WTC11 (cell line): ENCODE measurements at regions not wholly inside any gene's neighbourhood (a gene's known extent, or its start where the extent isn't known, plus 50 kb on each side); places are given as distances from the start of the nearest gene placed in this dataset.

Source experiments
- ATAC-seq: fragments of 200-7000 bp; cut with Tn5 transposase; 2 replicates; pipeline ENCODE4 v1.10.0; 2021; ENCODE audit warnings: mild to moderate bottlenecking, moderate library complexity
- CTCF ChIA-PET: fragments of 300-600 bp; sonication (Branson Sonifier 250); formaldehyde crosslinking; loops from one replicate; lab custom pipeline; 2021; ENCODE audit warnings: antibody characterized with exemption; lab: Charles Lee
- POLR2A ChIA-PET: fragments of 350-600 bp; sonication (Branson Sonifier 250); formaldehyde crosslinking; loops from one replicate; lab custom pipeline; 2021; ENCODE audit warnings: antibody characterized with exemption; lab: Charles Lee
- DNase-seq: peaks from one replicate; pipeline ENCODE4 v3.0.0; 2021; ENCODE audit warnings: low spot score
- H3K27ac Mint-ChIP-seq: 2 replicates; pipeline ENCODE4 v1.8.0; 2021; ENCODE audit warnings: mixed read lengths
- H3K27me3 Mint-ChIP-seq: 2 replicates; pipeline ENCODE4 v1.8.0; 2021; ENCODE audit warnings: low read depth, mild to moderate bottlenecking, moderate library complexity, mixed read lengths
- H3K36me3 Mint-ChIP-seq: 2 replicates; pipeline ENCODE4 v1.8.0; 2021; ENCODE audit warnings: mixed read lengths
- H3K4me1 Mint-ChIP-seq: 2 replicates; pipeline ENCODE4 v1.8.0; 2022; ENCODE audit warnings: mixed read lengths
- H3K4me3 Mint-ChIP-seq: 2 replicates; pipeline ENCODE4 v1.8.0; 2021; ENCODE audit warnings: mild to moderate bottlenecking, moderate library complexity, mixed read lengths
- H3K9me3 Mint-ChIP-seq: 2 replicates; pipeline ENCODE4 v1.8.0; 2021; ENCODE audit warnings: mixed read lengths
- ATF6 ChIP-seq: sonication (generic); formaldehyde crosslinking; IDR thresholded peaks from 2 replicates; pipeline ENCODE4 v1.8.1; 2023; ENCODE audit warnings: mild to moderate bottlenecking, missing genetic modification reagents
- EMX1 ChIP-seq: fragments of 250-450 bp; sonication (Bioruptor Pico); IDR thresholded peaks from 2 replicates; pipeline ENCODE4 v1.8.0; 2021; ENCODE audit warnings: mild to moderate bottlenecking
- ESRRA ChIP-seq: sonication (generic); formaldehyde crosslinking; IDR thresholded peaks from 2 replicates; pipeline ENCODE4 v1.8.1; 2022; ENCODE audit warnings: mild to moderate bottlenecking, missing genetic modification reagents, borderline replicate concordance
- ETV6 ChIP-seq: sonication (generic); formaldehyde crosslinking; IDR thresholded peaks from 2 replicates; pipeline ENCODE4 v1.8.1; 2022; ENCODE audit warnings: mild to moderate bottlenecking, missing genetic modification reagents
- HMGXB4 ChIP-seq: sonication (generic); formaldehyde crosslinking; IDR thresholded peaks from 2 replicates; pipeline ENCODE4 v1.8.1; 2023; ENCODE audit warnings: mild to moderate bottlenecking, moderate library complexity, missing genetic modification reagents
- IRF2 ChIP-seq: sonication (generic); formaldehyde crosslinking; IDR thresholded peaks from 2 replicates; pipeline ENCODE4 v1.8.0; 2022; ENCODE audit warnings: low read depth, missing genetic modification reagents, borderline replicate concordance
- MAX ChIP-seq: sonication (generic); formaldehyde crosslinking; IDR thresholded peaks from 2 replicates; pipeline ENCODE4 v1.8.0; 2022; ENCODE audit warnings: mild to moderate bottlenecking, missing genetic modification reagents
- MXD4 ChIP-seq: fragments of 250-450 bp; sonication (Bioruptor Pico); IDR thresholded peaks from 2 replicates; pipeline ENCODE4 v1.8.0; 2021; ENCODE audit warnings: mild to moderate bottlenecking, moderate library complexity, borderline replicate concordance
- PRRX2 ChIP-seq: fragments of 250-450 bp; sonication (Bioruptor Pico); IDR thresholded peaks from 2 replicates; pipeline ENCODE4 v1.8.0; 2021; ENCODE audit warnings: mild to moderate bottlenecking
- RELA ChIP-seq: sonication (generic); formaldehyde crosslinking; IDR thresholded peaks from 2 replicates; pipeline ENCODE4 v1.8.1; 2022; ENCODE audit warnings: missing genetic modification reagents, mild to moderate bottlenecking, borderline replicate concordance
- SMAD4 ChIP-seq: sonication (generic); formaldehyde crosslinking; IDR thresholded peaks from 2 replicates; pipeline ENCODE4 v1.8.0; 2022; ENCODE audit warnings: mild to moderate bottlenecking, missing genetic modification reagents
- TCF7 ChIP-seq: sonication (generic); formaldehyde crosslinking; IDR thresholded peaks from 2 replicates; pipeline ENCODE4 v1.8.0; 2022; ENCODE audit warnings: mild to moderate bottlenecking, low read depth, missing genetic modification reagents, moderate library complexity
- ZNF512 ChIP-seq: sonication (generic); formaldehyde crosslinking; IDR thresholded peaks from 2 replicates; pipeline ENCODE4 v1.8.1; 2022; ENCODE audit warnings: missing genetic modification reagents, borderline replicate concordance
- TF ChIP-seq, protein P1 (sequence below): sonication (generic); formaldehyde crosslinking; IDR thresholded peaks from 2 replicates; pipeline ENCODE4 v1.8.0; 2023; ENCODE audit warnings: missing genetic modification reagents, mild to moderate bottlenecking, borderline replicate concordance
- TF ChIP-seq, protein P2 (sequence below): sonication (generic); formaldehyde crosslinking; IDR thresholded peaks from 2 replicates; pipeline ENCODE4 v1.8.0; 2022; ENCODE audit warnings: mild to moderate bottlenecking, missing genetic modification reagents
- TF ChIP-seq, protein P3 (sequence below): sonication (generic); formaldehyde crosslinking; IDR thresholded peaks from 2 replicates; pipeline ENCODE4 v1.8.1; 2022; ENCODE audit warnings: mild to moderate bottlenecking, moderate library complexity, missing genetic modification reagents

GRCh38 chr11:42589286-42589685, 722.5 kb upstream of the API5 start:
- peaks cover 16% of the 10 kb centered on the region for H3K4me1 Mint-ChIP-seq
- POLR2A ChIA-PET, result no interaction called here
- H3K9me3 Mint-ChIP-seq, result no peaks in the 10 kb centered on the region
- H3K27ac Mint-ChIP-seq, result no peak overlapping the region
- ATAC-seq (no peak), DNase-seq (no peak)
- no peaks in the 10 kb centered on the region for H3K36me3 Mint-ChIP-seq
- H3K27me3 Mint-ChIP-seq, result no peaks in the 10 kb centered on the region
- CTCF ChIA-PET, result no interaction called here
- TF ChIP-seq ZNF512 (CRISPR knock-in tag) (no peak), SMAD4 (CRISPR knock-in tag) (no peak)
- H3K4me3 Mint-ChIP-seq, result no peak overlapping the region

GRCh38 chr11:42591841-42592240, 720.0 kb upstream of the API5 start:
- Mint-ChIP-seq H3K4me3 (no peak overlapping the region), H3K4me1 (peaks cover 33% of the 10 kb centered on the region), H3K27me3 (peaks cover 11% of the 10 kb centered on the region; the same call in 1 of the 2 replicates), H3K9me3 (no peaks in the 10 kb centered on the region), H3K27ac (no peak overlapping the region), H3K36me3 (no peaks in the 10 kb centered on the region)
- ChIA-PET CTCF (no interaction called here), POLR2A (no interaction called here)
- no peak for ATAC-seq
- no peak for DNase-seq
- TF ChIP-seq PRRX2 (CRISPR knock-in tag), result no peak
- no peak for TF ChIP-seq MAX (CRISPR knock-in tag)
- TF ChIP-seq ETV6 (CRISPR knock-in tag), result no peak
- TF ChIP-seq, protein P1, sequence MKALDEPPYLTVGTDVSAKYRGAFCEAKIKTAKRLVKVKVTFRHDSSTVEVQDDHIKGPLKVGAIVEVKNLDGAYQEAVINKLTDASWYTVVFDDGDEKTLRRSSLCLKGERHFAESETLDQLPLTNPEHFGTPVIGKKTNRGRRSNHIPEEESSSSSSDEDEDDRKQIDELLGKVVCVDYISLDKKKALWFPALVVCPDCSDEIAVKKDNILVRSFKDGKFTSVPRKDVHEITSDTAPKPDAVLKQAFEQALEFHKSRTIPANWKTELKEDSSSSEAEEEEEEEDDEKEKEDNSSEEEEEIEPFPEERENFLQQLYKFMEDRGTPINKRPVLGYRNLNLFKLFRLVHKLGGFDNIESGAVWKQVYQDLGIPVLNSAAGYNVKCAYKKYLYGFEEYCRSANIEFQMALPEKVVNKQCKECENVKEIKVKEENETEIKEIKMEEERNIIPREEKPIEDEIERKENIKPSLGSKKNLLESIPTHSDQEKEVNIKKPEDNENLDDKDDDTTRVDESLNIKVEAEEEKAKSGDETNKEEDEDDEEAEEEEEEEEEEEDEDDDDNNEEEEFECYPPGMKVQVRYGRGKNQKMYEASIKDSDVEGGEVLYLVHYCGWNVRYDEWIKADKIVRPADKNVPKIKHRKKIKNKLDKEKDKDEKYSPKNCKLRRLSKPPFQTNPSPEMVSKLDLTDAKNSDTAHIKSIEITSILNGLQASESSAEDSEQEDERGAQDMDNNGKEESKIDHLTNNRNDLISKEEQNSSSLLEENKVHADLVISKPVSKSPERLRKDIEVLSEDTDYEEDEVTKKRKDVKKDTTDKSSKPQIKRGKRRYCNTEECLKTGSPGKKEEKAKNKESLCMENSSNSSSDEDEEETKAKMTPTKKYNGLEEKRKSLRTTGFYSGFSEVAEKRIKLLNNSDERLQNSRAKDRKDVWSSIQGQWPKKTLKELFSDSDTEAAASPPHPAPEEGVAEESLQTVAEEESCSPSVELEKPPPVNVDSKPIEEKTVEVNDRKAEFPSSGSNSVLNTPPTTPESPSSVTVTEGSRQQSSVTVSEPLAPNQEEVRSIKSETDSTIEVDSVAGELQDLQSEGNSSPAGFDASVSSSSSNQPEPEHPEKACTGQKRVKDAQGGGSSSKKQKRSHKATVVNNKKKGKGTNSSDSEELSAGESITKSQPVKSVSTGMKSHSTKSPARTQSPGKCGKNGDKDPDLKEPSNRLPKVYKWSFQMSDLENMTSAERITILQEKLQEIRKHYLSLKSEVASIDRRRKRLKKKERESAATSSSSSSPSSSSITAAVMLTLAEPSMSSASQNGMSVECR (CRISPR knock-in tag), result no peak
- TF ChIP-seq, protein P2, sequence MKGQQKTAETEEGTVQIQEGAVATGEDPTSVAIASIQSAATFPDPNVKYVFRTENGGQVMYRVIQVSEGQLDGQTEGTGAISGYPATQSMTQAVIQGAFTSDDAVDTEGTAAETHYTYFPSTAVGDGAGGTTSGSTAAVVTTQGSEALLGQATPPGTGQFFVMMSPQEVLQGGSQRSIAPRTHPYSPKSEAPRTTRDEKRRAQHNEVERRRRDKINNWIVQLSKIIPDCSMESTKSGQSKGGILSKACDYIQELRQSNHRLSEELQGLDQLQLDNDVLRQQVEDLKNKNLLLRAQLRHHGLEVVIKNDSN, result no peak
- TF ChIP-seq ESRRA (CRISPR knock-in tag), result no peak
- TF ChIP-seq, protein P3, sequence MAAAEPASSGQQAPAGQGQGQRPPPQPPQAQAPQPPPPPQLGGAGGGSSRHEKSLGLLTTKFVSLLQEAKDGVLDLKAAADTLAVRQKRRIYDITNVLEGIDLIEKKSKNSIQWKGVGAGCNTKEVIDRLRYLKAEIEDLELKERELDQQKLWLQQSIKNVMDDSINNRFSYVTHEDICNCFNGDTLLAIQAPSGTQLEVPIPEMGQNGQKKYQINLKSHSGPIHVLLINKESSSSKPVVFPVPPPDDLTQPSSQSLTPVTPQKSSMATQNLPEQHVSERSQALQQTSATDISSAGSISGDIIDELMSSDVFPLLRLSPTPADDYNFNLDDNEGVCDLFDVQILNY (CRISPR knock-in tag), result no peak
- TF ChIP-seq ATF6 (CRISPR knock-in tag), result no peak
- no peak for TF ChIP-seq MXD4 (CRISPR knock-in tag)
- TF ChIP-seq RELA, result no peak
- no peak for TF ChIP-seq IRF2 (CRISPR knock-in tag)
- TF ChIP-seq EMX1 (CRISPR knock-in tag), result no peak
- no peak for TF ChIP-seq HMGXB4 (CRISPR knock-in tag)
- no peak for TF ChIP-seq TCF7 (CRISPR knock-in tag)
